HEK293T (cell line): ENCODE measurements at regions not wholly inside any gene's neighbourhood (a gene's known extent, or its start where the extent isn't known, plus 50 kb on each side); places are given as distances from the start of the nearest gene placed in this dataset.

Experiments
- BHLHE40 ChIP-seq: fragments of 450-650 bp; IDR thresholded peaks from 2 replicates; pipeline ENCODE4 v1.6.1; 2016; ENCODE audit warnings: mild to moderate bottlenecking, moderate library complexity, borderline replicate concordance
- CTBP1 ChIP-seq: fragments of 450-650 bp; IDR thresholded peaks from 2 replicates; pipeline ENCODE4 v1.6.1; 2016; ENCODE audit warnings: borderline replicate concordance
- ELF4 ChIP-seq: fragments of 450-650 bp; IDR thresholded peaks from 2 replicates; pipeline ENCODE4 v1.6.1; 2017; ENCODE audit warnings: antibody characterized with exemption
- FOXK2 ChIP-seq: fragments of 450-650 bp; IDR thresholded peaks from 2 replicates; pipeline ENCODE4 v1.6.1; 2016; ENCODE audit warnings: mild to moderate bottlenecking
- FOXM1 ChIP-seq: fragments of 450-650 bp; IDR thresholded peaks from 2 replicates; pipeline ENCODE4 v1.6.1; 2017; ENCODE audit warnings: mild to moderate bottlenecking, borderline replicate concordance
- HDGF ChIP-seq: fragments of 450-650 bp; IDR thresholded peaks from 2 replicates; pipeline ENCODE4 v1.6.1; 2017; ENCODE audit warnings: antibody characterized with exemption, borderline replicate concordance
- L3MBTL2 ChIP-seq: fragments of 450-650 bp; conservative IDR thresholded peaks from 2 replicates; pipeline ENCODE4 v1.6.1; 2016; ENCODE audit warnings: mild to moderate bottlenecking
- NFRKB ChIP-seq: fragments of 450-650 bp; IDR thresholded peaks from 2 replicates; pipeline ENCODE4 v1.6.1; 2016; ENCODE audit warnings: mild to moderate bottlenecking, moderate library complexity
- SP1 ChIP-seq: fragments of 450-650 bp; IDR thresholded peaks from 2 replicates; pipeline ENCODE4 v1.6.1; 2017
- SUZ12 ChIP-seq: fragments of 450-650 bp; IDR thresholded peaks from 2 replicates; pipeline ENCODE4 v1.6.1; 2016; ENCODE audit warnings: mild to moderate bottlenecking
- TARDBP ChIP-seq: fragments of 450-650 bp; IDR thresholded peaks from 2 replicates; pipeline ENCODE4 v1.6.1; 2016

GRCh38 chr17:72302735-72303134 lies 181.9 kb downstream of the SOX9 start:
- TF ChIP-seq SUZ12 = no peak
- TF ChIP-seq ELF4 = no peak
- TF ChIP-seq L3MBTL2 = no peak
- TF ChIP-seq CTBP1 = no peak
- no peak for TF ChIP-seq FOXK2
- TF ChIP-seq NFRKB = no peak
- TF ChIP-seq HDGF = no peak
- no peak for TF ChIP-seq FOXM1
- no peak for TF ChIP-seq TARDBP
- TF ChIP-seq BHLHE40 = no peak
- no peak for TF ChIP-seq SP1
